HCT116 (cell line): ENCODE measurements at regions not wholly inside any gene's neighbourhood (a gene's known extent, or its start where the extent isn't known, plus 50 kb on each side); places are given as distances from the start of the nearest gene placed in this dataset.

Experiments used
- ATAC-seq: fragments of 200-7000 bp; cut with Tn5 transposase; 2 replicates; pipeline ENCODE4 v1.9.1; 2020; ENCODE audit warnings: mild to moderate bottlenecking, moderate library complexity
- BruUV-seq: library from RNA; stranded (reverse); fragments of 400-500 nt; replicated peaks from 2 replicates; lab custom pipeline; 2021; lab: Mats Ljungman, UMichigan
- CTCF ChIA-PET: fragments of 300-600 bp; sonication (Branson Sonifier 250); formaldehyde crosslinking; loops from one replicate; lab custom pipeline; 2021; ENCODE audit warnings: antibody characterized with exemption; lab: Charles Lee
- POLR2A ChIA-PET: fragments of 300-600, 350-600 bp; sonication (Branson Sonifier 250); formaldehyde crosslinking; loops from one replicate; lab custom pipeline; 2021; ENCODE audit warnings: antibody characterized with exemption; lab: Charles Lee
- RAD21 ChIA-PET, 2 experiments: fragments of 300-600 bp; sonication (Branson Sonifier 250); formaldehyde crosslinking; loops; one replicate each; lab custom pipeline; 2023; ENCODE audit warnings: low total read pairs in 2 of 2; ENCODE audit not compliant: uncharacterized antibody in 2 of 2, unreplicated experiment in 2 of 2, low non-redundant PET in 1 of 2; lab: Charles Lee
- DNase-seq: peaks from one replicate; pipeline ENCODE4 v3.0.0-alpha.2; 2010; ENCODE audit warnings: low read depth, low spot score
- H2AFZ ChIP-seq: fragments of 200-600 bp; shearing (Covaris generic), sonication (generic); 2 replicates; pipeline ENCODE4 v1.6.1; 2017; ENCODE audit warnings: low read depth, mixed run types, mixed read lengths, antibody characterized with exemption, low read length; ENCODE audit not compliant: poor library complexity, severe bottlenecking
- H3K27ac ChIP-seq: 2 replicates; pipeline ENCODE4 v1.5.1; 2012; ENCODE audit warnings: low read depth, low read length
- H3K27me3 ChIP-seq: fragments of 200-600 bp; sonication (generic); 2 replicates; pipeline ENCODE4 v1.6.1; 2016; ENCODE audit warnings: mixed run types, low read length, mixed read lengths; ENCODE audit not compliant: insufficient read depth
- H3K36me3 ChIP-seq, 2 experiments: fragments of 200-500 bp in 1 of 2; fragments of 200-600 bp in 1 of 2; sonication (Bioruptor generic) in 1 of 2; sonication (generic) in 1 of 2; 2 replicates each; pipeline versions ENCODE4 v1.5.1 to v1.6.1; 2014 to 2016; ENCODE audit warnings: low read length in 2 of 2, inconsistent platforms in 1 of 2, mixed read lengths in 1 of 2, mixed run types in 1 of 2; ENCODE audit not compliant: insufficient read depth in 2 of 2, control insufficient read depth in 1 of 2
- H3K4me1 ChIP-seq, 2 experiments: fragments of 200-600 bp in 1 of 2; sonication (generic) in 1 of 2; 2 replicates each; pipeline versions ENCODE4 v1.5.1 to v1.6.1; 2012 to 2017; ENCODE audit warnings: low read length in 2 of 2, inconsistent platforms in 1 of 2, mild to moderate bottlenecking in 1 of 2, mixed read lengths in 1 of 2, mixed run types in 1 of 2, moderate library complexity in 1 of 2; ENCODE audit not compliant: insufficient read depth in 2 of 2, control insufficient read depth in 1 of 2
- H3K4me2 ChIP-seq: fragments of 200-600 bp; sonication (generic); 2 replicates; pipeline ENCODE4 v1.6.1; 2017; ENCODE audit warnings: mixed run types, low read length, mixed read lengths
- H3K4me3 ChIP-seq, 2 experiments: fragments of 200-600 bp in 1 of 2; sonication (generic) in 1 of 2; replicated peaks in 1 of 2; 2 replicates each; pipeline ENCODE4 v1.5.1; 2011 to 2016; ENCODE audit warnings: low read length in 2 of 2, control low read depth in 1 of 2, low read depth in 1 of 2, mild to moderate bottlenecking in 1 of 2, mixed read lengths in 1 of 2, mixed run types in 1 of 2
- H3K79me2 ChIP-seq: fragments of 200-600 bp; sonication (generic); 2 replicates; pipeline ENCODE4 v1.6.1; 2017; ENCODE audit warnings: mild to moderate bottlenecking, mixed run types, low read length, moderate library complexity, mixed read lengths; ENCODE audit not compliant: insufficient read depth
- H3K9ac ChIP-seq: fragments of 200-600 bp; sonication (generic); 2 replicates; pipeline ENCODE4 v1.6.1; 2016; ENCODE audit warnings: low read length, mixed read lengths
- H3K9me2 ChIP-seq: fragments of 200-600 bp; sonication (generic), shearing (Covaris generic); 2 replicates; pipeline ENCODE4 v1.6.1; 2017; ENCODE audit warnings: mixed run types, mild to moderate bottlenecking, moderate library complexity; ENCODE audit not compliant: insufficient read depth
- H3K9me3 ChIP-seq, 2 experiments: fragments of 200-500 bp in 1 of 2; fragments of 200-600 bp in 1 of 2; sonication (Bioruptor generic) in 1 of 2; sonication (generic) in 1 of 2; 2 replicates each; pipeline ENCODE4 v1.6.1; 2014 to 2017; ENCODE audit warnings: low read length in 2 of 2, mixed read lengths in 2 of 2, inconsistent platforms in 1 of 2, low read depth in 1 of 2, mild to moderate bottlenecking in 1 of 2, mixed run types in 1 of 2, moderate library complexity in 1 of 2; ENCODE audit not compliant: control insufficient read depth in 1 of 2, insufficient read depth in 1 of 2
- H4K20me1 ChIP-seq: fragments of 200-600 bp; sonication (generic), shearing (Covaris generic); 2 replicates; pipeline ENCODE4 v1.6.1; 2017; ENCODE audit warnings: mixed run types, mild to moderate bottlenecking, moderate library complexity; ENCODE audit not compliant: insufficient read depth
- ATF3 ChIP-seq: IDR thresholded peaks from 2 replicates; pipeline ENCODE4 v1.6.1; 2012
- CBX3 ChIP-seq: IDR thresholded peaks from 2 replicates; pipeline ENCODE4 v1.6.1; 2012; ENCODE audit warnings: low read depth
- CEBPB ChIP-seq: IDR thresholded peaks from 2 replicates; pipeline ENCODE4 v1.6.1; 2012; ENCODE audit warnings: low read depth
- CTCF ChIP-seq, 3 experiments: fragments of 200-600 bp in 1 of 3; sonication (generic) in 1 of 3; IDR thresholded peaks in 2 of 3; conservative IDR thresholded peaks in 1 of 3; 2 replicates each; pipeline ENCODE4 v1.5.1; 2012 to 2017; ENCODE audit warnings: low read depth in 2 of 3, low read length in 2 of 3, antibody characterized with exemption in 1 of 3, borderline replicate concordance in 1 of 3, control low read depth in 1 of 3, mild to moderate bottlenecking in 1 of 3, mixed read lengths in 1 of 3, mixed run types in 1 of 3, moderate library complexity in 1 of 3; ENCODE audit not compliant: insufficient read depth in 1 of 3
- EGR1 ChIP-seq: IDR thresholded peaks from 2 replicates; pipeline ENCODE4 v1.6.1; 2012; ENCODE audit warnings: low read depth
- FOSL1 ChIP-seq: IDR thresholded peaks from 2 replicates; pipeline ENCODE4 v1.6.1; 2012; ENCODE audit warnings: low read depth
- JUND ChIP-seq: IDR thresholded peaks from 2 replicates; pipeline ENCODE4 v1.6.1; 2012
- MAX ChIP-seq: IDR thresholded peaks from 2 replicates; pipeline ENCODE4 v1.6.1; 2012
- POLR2A ChIP-seq: IDR thresholded peaks from 2 replicates; pipeline ENCODE4 v1.7.0; 2011; ENCODE audit warnings: borderline replicate concordance; ENCODE audit not compliant: insufficient read depth, insufficient read length; ENCODE audit errors: extremely low read depth
- SIN3A ChIP-seq: IDR thresholded peaks from 2 replicates; pipeline ENCODE4 v1.6.1; 2012; ENCODE audit warnings: low read depth
- SP1 ChIP-seq: IDR thresholded peaks from 2 replicates; pipeline ENCODE4 v1.6.1; 2012; ENCODE audit warnings: low read depth
- SRF ChIP-seq: IDR thresholded peaks from 2 replicates; pipeline ENCODE4 v1.6.1; 2012; ENCODE audit warnings: low read depth
- YY1 ChIP-seq: IDR thresholded peaks from 2 replicates; pipeline ENCODE4 v1.6.1; 2011; ENCODE audit warnings: low read length, low read depth, moderate library complexity, mild to moderate bottlenecking; ENCODE audit not compliant: insufficient replicate concordance; ENCODE audit errors: extremely low read depth
- ZBTB33 ChIP-seq: IDR thresholded peaks from 2 replicates; pipeline ENCODE4 v1.6.1; 2011; ENCODE audit warnings: mild to moderate bottlenecking, low read length, moderate library complexity; ENCODE audit not compliant: insufficient replicate concordance; ENCODE audit errors: extremely low read depth
- ZNF274 ChIP-seq: fragments of 200-500 bp; sonication (Bioruptor generic); IDR thresholded peaks from 2 replicates; pipeline ENCODE4 v1.6.1; 2014; ENCODE audit warnings: mild to moderate bottlenecking, low read depth, low read length, inconsistent platforms
- intact Hi-C: fragments of 100-400 bp; cut with micrococcal nuclease; formaldehyde crosslinking; loops from 2 replicates; pipeline ENCODE4 v1.10.0; 2022

- Histone ChIP-seq H3K9me3 (no peaks in the 10 kb centered on the region), H3K27me3 (no peaks in the 10 kb centered on the region), H3K27ac (no peak overlapping the region), H3K9me2 (no peaks in the 10 kb centered on the region), H3K4me2 (peak overlapping the region; percentile 46), H2AFZ (no peak overlapping the region), H3K36me3 (no peaks in the 10 kb centered on the region), H3K9ac (no peak overlapping the region), H4K20me1 (no peaks in the 10 kb centered on the region), H3K79me2 (no peaks in the 10 kb centered on the region), H3K4me3 (no peak overlapping the region), H3K4me1 (peaks cover 15 to 27% of the 10 kb centered on the region in 2 experiments)
- ChIA-PET CTCF (no interaction called here), POLR2A (no interaction called here), RAD21 (no interaction called here)
- BruUV-seq, result no TSS peak
- TF ChIP-seq CBX3 (peak; percentile 68; the same call in 1 of the 2 replicates), MAX (peak; percentile 87), SRF (no peak), ZNF274 (no peak), CEBPB (no peak), EGR1 (no peak), FOSL1 (no peak), SP1 (peak; percentile 26; the same call in 1 of the 2 replicates), SIN3A (no peak), POLR2A (no peak), JUND (no peak)
- DNase-seq (peak; percentile 21), ATAC-seq (peak; percentile 80)
- intact Hi-C loops, result no loop called here
Measured at GRCh38 chr5:142512043-142513042, 173.5 kb downstream of the FGF1 start.

- Histone ChIP-seq H2AFZ (no peak overlapping the region), H3K36me3 (no peaks in the 10 kb centered on the region), H3K9me3 (no peaks in the 10 kb centered on the region), H3K27me3 (no peaks in the 10 kb centered on the region), H3K4me2 (no peak overlapping the region), H3K4me1 (peaks cover 17 to 37% of the 10 kb centered on the region in 2 experiments), H3K4me3 (no peak overlapping the region), H3K9ac (no peak overlapping the region), H3K9me2 (no peaks in the 10 kb centered on the region), H4K20me1 (no peaks in the 10 kb centered on the region), H3K27ac (no peak overlapping the region), H3K79me2 (no peaks in the 10 kb centered on the region)
- no peak for TF ChIP-seq CBX3
- no peak for TF ChIP-seq JUND
- TF ChIP-seq SP1, result no peak
- TF ChIP-seq ZBTB33, result no peak
- no peak for TF ChIP-seq CEBPB
- TF ChIP-seq ATF3, result no peak
- no peak for TF ChIP-seq CTCF (IDR thresholded peaks at IDR 0.05 in 2 of 3, conservative IDR thresholded peaks at IDR 0.05 in 1 of 3; ENCODE audit: borderline replicate concordance in 1 of 3, insufficient read depth in 1 of 3, low read depth in 2 of 3, low read length in 2 of 3)
- no peak for TF ChIP-seq YY1
- TF ChIP-seq SIN3A, result no peak
- ChIA-PET RAD21 (no interaction called here), CTCF (no interaction called here), POLR2A (no interaction called here)
- ATAC-seq (no peak), DNase-seq (no peak)
- intact Hi-C loops, result no loop called here
- BruUV-seq, result no TSS peak
Measured at GRCh38 chr5:142511358-142511757, 174.5 kb downstream of the FGF1 start.
